Dedifferentiated amniotic fluid mesenchymal stem cell (primary cell): ENCODE measurements at regions not wholly inside any gene's neighbourhood (a gene's known extent, or its start where the extent isn't known, plus 50 kb on each side); places are given as distances from the start of the nearest gene placed in this dataset.
"Not testable (repeated sequence)": the region's sequence is repeated elsewhere in the genome, so short reads cannot be mapped to it uniquely, and the experiment has no call there.

Source experiments
- DNase-seq: peaks from one replicate; pipeline ENCODE4 v3.0.0-alpha.2; 2016; ENCODE audit errors: extremely low spot score

DNA sequence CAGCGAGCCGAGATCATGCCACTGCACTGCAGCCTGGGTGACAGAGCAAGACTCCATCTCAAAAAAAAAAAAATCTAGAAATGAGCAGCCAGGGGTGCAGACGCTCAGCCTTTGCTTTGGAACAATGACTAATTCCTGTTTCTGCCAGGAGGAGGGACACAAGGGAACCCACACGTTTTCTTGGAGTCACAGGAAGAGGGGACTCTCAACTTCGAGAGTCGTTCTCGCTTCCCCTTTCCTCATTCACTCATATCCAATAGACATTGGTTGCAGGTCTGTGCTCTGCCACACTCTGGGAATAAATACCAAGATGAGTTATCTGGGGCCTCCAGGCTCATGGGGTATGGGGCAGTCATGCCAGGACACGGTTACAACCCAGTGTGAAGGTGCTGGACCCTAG, 91.5 kb upstream of the RREB1 start:
- no peak for DNase-seq

DNA sequence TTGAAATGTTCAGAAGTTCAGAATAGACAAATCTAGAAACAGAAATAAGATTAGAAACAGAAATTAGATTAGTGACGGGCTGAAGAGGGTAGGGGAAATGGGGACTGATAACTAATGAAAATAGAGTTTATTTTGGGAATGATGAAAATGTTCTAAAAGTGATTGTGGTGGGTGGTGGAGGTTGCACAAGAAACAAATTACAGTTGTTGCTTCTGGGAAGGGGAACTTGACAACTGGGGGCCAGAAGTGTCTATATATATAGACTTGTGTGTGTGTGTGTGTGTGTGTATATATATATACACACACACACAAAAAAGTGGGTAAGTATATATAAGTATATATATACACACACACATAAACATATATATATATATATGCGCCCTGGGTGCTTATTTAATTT, 86.5 kb upstream of the RREB1 start:
- no peak for DNase-seq

DNA sequence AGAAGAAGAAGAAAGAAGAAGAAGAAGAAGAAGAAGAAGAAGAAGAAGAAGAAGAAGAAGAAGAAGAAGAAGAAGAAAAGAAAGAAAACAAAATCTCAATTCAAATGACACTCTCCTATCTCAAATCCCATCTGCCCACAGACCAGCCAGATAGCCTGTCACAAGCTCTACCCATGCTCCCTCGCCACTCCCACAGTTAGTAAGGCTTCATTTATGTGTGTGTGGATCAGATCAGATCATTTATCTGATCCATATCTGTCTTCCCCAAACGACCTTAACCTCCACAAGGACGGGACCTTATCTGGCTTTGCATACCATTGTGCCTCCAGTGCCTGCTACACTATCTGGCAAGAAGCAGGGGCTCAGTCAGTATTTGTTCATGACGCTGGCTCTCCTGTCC, 81.9 kb upstream of the RREB1 start:
- DNase-seq = no peak

DNA sequence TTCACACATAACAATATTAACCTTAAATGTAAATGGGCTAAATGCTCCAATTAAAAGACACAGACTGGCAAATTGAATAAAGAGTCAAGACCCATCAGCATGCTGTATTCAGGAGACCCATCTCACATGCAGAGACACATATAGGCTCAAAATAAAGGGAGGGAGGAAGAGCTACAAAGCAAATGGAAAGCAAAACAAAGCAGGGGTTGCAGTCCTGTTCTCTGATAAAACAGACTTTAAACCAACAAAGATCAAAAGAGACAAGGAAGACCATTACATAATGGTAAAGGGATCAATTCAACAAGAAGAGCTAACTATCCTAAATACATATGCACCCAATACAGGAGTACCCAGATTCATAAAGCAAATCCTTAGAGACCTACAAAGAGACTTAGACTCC, 78.8 kb upstream of the RREB1 start:
- not testable (repeated sequence) for DNase-seq

- not testable (repeated sequence) for DNase-seq
Observed at GRCh38 chr6:7030968-7031367, 76.8 kb upstream of the RREB1 start.

- DNase-seq = no peak
Observed at GRCh38 chr6:7033202-7033601, 74.6 kb upstream of the RREB1 start.

- no peak for DNase-seq
Observed at GRCh38 chr6:7034055-7034454, 73.7 kb upstream of the RREB1 start.

GRCh38 chr6:7035837-7036249, 71.9 kb upstream of the RREB1 start:
- DNase-seq = no peak

- no peak for DNase-seq
Observed at GRCh38 chr6:7041511-7042026, 66.2 kb upstream of the RREB1 start.

GRCh38 chr6:7042056-7042653, 65.6 kb upstream of the RREB1 start:
- DNase-seq = no peak

- no peak for DNase-seq
Observed at GRCh38 chr6:7042654-7043545, 64.9 kb upstream of the RREB1 start.

DNA sequence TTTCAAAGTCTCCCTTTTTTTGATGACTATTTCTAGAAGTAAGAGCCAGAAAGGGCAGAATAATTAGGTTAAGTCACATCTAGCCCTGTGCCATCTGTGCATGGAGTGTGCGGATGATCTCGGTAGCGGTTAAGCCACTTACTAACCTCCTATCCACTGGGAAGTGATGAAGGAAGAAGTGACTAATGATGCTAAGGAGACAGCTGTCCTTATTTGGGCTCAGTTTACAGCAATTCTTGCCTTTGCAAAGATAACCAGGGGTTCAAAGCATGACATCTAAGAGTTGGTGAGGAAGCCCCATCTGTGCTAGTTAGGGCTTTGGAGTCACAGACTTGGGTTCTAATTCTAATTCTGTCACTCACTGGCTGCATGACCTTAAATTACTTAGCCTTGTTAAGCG, 62.4 kb upstream of the RREB1 start:
- no peak for DNase-seq

- no peak for DNase-seq
Observed at GRCh38 chr6:7045746-7046145, 62.0 kb upstream of the RREB1 start.

- DNase-seq = no peak
Observed at GRCh38 chr6:7047128-7047527, 60.6 kb upstream of the RREB1 start.

- DNase-seq = no peak
Observed at GRCh38 chr6:7047966-7048365, 59.8 kb upstream of the RREB1 start.

GRCh38 chr6:7048894-7049293, 58.9 kb upstream of the RREB1 start:
- no peak for DNase-seq

- DNase-seq = no peak
Observed at GRCh38 chr6:7050004-7050403, 57.8 kb upstream of the RREB1 start.

DNA sequence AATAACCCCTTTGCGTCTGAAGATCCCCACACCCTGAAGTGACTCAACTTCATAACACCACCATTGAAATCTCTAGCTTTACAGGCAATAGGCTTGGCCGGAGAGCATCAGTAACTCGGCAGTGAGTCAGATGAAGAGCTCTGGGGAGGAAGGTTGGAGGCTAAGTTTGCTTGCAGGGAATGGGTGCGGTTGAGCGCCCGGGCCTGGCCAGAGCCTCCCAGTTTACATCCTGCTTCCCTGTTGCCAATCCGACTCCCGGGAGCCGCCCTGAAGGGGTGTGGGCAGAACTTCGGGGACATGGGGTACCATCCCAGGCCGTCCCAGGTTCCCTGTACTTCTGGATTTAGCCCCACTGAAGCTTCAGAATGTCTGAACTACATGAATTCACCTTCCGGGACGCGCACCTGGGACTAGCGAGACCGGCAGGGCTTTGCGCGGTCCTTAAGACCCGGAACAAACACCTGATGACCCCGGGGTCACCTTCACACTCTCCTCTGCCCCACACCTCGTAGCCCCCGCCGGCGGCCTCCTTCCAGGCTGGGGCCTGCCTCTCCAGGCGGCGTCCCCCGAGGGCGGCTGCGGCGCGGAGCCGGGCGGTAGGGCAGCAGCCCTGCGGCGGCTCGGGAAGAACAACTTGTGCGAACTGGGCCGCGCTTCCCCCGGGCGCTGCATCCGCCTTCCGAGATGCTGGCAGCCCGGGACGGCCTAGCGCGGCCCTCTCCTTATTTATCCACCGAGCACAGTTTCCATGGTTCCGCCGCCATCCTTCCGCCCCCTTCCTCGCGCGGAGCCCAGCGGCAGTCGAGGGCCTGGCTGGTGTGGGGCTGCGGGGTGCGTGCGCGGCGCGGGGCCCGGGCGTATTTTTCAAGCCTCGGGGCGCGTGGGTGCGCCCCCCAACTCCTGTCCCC, 56.6 kb upstream of the RREB1 start:
- no peak for DNase-seq

DNA sequence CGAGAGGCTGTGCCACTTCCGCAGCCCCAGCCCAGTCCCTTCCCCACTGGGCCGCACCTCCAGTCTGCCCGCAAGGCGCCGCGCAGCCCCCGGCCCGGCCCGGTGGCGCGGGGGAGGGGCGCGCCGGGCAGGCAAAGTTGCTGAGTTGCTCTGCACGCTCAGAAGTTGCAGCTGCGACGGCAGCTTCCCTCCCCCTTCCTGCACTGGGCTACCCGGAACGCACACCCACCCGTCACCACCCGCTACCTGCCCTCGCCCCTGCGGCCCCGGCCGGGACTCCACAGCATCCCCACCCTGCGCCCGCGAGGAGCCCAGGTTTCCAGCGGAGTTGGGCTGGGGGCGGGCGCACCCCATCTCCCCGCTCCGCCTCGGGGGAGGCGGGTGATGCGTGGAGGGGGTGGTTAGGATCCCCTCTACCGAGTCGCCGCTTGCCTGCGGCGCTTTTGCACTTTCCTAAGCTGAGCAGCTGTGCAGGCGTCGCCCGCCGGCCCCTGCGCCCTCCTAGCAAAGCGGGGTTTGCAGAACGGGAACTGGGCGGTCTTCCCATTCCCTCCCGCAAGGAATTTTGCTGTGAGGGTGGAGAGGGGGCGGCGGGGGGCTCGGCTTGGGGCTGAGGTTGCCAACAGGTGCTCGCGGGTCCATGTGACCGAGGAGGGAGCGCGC, 55.9 kb upstream of the RREB1 start:
- DNase-seq = no peak

- no peak for DNase-seq
Observed at GRCh38 chr6:7052443-7053011, 55.2 kb upstream of the RREB1 start.

- no peak for DNase-seq
Observed at GRCh38 chr6:7053125-7053774, 54.5 kb upstream of the RREB1 start.
